RWPE1 (cell line): ENCODE measurements at regions not wholly inside any gene's neighbourhood (a gene's known extent, or its start where the extent isn't known, plus 50 kb on each side); places are given as distances from the start of the nearest gene placed in this dataset.

Experiments
- CTCF ChIA-PET: fragments of 350-600 bp; sonication (Branson Sonifier 250); formaldehyde crosslinking; extraction: SDS; loops from one replicate; lab custom pipeline; 2021; lab: Yijun Ruan, JAX
- POLR2A ChIA-PET: fragments of 400-600 bp; formaldehyde crosslinking; extraction: SDS; loops from one replicate; lab custom pipeline; 2020; ENCODE audit warnings: antibody characterized with exemption; ENCODE audit not compliant: low non-redundant PET; lab: Yijun Ruan, JAX
- DNase-seq: peaks from one replicate; pipeline ENCODE4 v3.0.0; 2012; ENCODE audit warnings: low spot score
- H3K27ac ChIP-seq: fragments of 450-650 bp; 2 replicates; pipeline ENCODE4 v1.5.1; 2017
- TF ChIP-seq, protein P1 (sequence below): fragments of 450-650 bp; conservative IDR thresholded peaks from 2 replicates; pipeline ENCODE4 v1.5.1; 2017; ENCODE audit warnings: low read depth, mild to moderate bottlenecking

DNA sequence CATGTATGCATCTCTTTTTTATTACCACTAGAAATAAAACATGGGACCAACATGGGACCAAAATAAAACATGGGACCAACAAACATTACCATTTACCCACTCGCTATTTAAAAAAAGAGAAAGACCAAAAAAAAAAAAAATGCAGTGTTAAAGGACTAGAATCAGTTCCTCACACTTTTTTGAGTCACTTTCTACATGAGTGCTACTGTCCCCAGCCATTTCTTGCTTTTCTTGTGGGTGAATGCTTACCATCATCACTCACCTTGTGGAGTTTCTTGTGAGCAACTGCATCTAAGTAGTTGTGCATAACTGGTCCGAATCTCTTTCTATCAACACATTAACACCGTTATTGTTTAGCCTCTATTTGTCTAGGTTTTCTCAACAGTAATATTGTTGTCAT is 493.6 kb upstream of the RIOK2 start:
- TF ChIP-seq, protein P1, sequence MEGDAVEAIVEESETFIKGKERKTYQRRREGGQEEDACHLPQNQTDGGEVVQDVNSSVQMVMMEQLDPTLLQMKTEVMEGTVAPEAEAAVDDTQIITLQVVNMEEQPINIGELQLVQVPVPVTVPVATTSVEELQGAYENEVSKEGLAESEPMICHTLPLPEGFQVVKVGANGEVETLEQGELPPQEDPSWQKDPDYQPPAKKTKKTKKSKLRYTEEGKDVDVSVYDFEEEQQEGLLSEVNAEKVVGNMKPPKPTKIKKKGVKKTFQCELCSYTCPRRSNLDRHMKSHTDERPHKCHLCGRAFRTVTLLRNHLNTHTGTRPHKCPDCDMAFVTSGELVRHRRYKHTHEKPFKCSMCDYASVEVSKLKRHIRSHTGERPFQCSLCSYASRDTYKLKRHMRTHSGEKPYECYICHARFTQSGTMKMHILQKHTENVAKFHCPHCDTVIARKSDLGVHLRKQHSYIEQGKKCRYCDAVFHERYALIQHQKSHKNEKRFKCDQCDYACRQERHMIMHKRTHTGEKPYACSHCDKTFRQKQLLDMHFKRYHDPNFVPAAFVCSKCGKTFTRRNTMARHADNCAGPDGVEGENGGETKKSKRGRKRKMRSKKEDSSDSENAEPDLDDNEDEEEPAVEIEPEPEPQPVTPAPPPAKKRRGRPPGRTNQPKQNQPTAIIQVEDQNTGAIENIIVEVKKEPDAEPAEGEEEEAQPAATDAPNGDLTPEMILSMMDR: no peak
- CTCF ChIA-PET: no interaction called here
- no peak for DNase-seq
- POLR2A ChIA-PET: no interaction called here
- H3K27ac ChIP-seq: no peak overlapping the region

DNA sequence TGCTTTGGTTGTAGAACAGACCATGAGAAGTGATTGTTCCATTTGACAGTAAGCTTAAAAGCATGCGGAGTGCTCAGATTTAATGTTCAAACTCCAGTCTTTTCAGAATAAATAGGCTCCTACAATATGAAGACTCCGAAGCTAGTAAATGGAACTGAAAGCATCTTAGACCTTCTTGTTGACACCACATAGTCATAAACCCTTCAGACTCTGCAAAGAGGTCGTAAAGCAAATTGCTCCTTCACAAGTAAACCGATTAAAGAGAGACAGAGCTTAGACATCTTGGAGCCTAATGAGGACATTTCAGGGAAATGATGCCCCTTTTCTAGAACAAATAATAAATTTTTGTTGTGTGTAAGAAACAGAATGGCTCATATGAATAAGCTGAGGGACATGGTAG is 511.0 kb upstream of the RIOK2 start:
- H3K27ac ChIP-seq: no peak overlapping the region
- TF ChIP-seq, protein P1: no peak
- no peak for DNase-seq
- ChIA-PET CTCF (no interaction called here), POLR2A (no interaction called here)

DNA sequence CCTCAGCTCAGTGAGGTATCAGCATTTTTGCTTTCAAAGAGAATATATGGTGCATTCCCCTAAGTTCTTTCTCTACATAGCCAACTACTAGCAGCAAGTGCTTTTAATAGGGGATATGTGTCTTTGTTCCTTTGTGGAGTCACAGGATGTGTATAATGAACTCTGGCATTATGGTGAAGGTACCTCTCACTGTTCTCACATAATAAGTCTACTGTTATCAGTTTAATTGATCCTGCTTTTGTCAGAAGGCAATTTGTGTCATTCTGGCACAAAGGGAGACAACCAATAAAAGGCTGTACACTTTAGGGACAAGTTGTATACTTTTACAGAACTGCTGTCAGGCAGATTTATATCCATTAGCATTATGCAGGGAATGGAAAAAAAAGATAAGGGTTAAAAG is 531.4 kb upstream of the RIOK2 start:
- ChIA-PET CTCF (no interaction called here), POLR2A (no interaction called here)
- no peak overlapping the region for H3K27ac ChIP-seq
- TF ChIP-seq, protein P1: no peak
- no peak for DNase-seq

DNA sequence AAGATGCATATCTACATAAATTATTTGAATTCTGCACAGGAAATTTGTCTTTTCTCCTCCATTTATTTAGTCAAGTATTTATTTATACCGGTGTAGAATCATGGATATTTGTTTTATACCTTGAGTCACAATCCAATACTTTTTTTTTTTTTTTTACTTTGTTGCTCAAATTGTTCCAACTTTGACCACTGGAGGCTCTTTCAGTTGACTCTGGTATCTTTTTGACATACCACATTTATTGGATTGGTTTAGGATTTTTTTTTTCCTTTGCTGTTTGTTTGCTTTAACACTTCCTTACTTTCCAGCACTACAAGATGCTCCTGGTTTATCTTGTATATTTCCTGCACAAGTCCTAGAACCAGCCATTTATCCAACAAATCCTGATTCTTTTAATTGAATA is 543.1 kb upstream of the RIOK2 start:
- TF ChIP-seq, protein P1: peak; percentile 21; the same call in 1 of the 2 replicates
- no peak for DNase-seq
- H3K27ac ChIP-seq: no peak overlapping the region
- CTCF ChIA-PET: interaction anchor here (0.6 kb wide), 2 partner anchors 282 to 443 kb away, joined by 3 read pairs; no protein-coding TSS in a partner anchor
- POLR2A ChIA-PET: no interaction called here

DNA sequence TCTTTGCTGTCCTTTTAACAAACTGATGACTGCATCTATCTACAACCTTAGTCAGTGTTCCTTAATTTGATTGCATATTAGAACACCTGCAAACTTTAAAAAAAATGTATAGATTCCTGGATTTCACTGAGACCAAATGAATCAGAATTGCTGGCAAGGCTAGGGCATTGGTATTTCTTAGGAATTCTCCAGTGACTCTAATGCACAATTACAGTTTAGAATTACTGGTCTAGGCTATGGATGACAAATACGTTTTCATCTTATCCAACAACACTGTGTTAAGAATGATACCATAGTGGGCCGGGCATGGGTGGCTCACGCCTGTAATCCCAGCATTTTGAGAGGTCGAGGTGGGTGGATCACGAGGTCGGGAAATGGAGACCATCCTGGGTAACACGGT is 545.9 kb upstream of the RIOK2 start:
- CTCF ChIA-PET: interaction anchor here (0.6 kb wide), 1 partner anchor 1376 kb away, joined by 9 read pairs; no protein-coding TSS in a partner anchor
- no peak for DNase-seq
- no peak overlapping the region for H3K27ac ChIP-seq
- POLR2A ChIA-PET: no interaction called here
- TF ChIP-seq, protein P1: no peak

DNA sequence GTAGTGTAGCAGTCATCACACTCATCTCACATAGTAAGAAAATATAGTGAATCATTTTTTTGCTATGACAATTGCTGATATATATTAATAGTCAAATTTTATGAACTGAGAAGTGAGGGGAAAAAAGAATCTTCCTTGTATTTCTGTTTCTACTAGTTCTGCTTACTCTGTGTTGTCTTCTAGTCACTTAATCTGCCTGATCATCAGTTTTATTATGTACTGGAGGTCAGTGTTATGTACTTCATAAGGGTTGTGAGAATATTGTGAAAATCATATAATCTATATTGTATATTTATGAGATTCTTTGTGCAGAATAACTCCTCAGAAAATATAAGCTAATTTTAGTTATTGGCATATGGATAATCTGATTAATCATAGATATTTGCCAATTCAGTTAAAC is 546.9 kb upstream of the RIOK2 start:
- TF ChIP-seq, protein P1: no peak
- CTCF ChIA-PET: interaction anchor here (0.7 kb wide), 1 partner anchor 108 kb away, joined by 3 read pairs; no protein-coding TSS in a partner anchor
- no peak for DNase-seq
- no peak overlapping the region for H3K27ac ChIP-seq
- POLR2A ChIA-PET: no interaction called here

DNA sequence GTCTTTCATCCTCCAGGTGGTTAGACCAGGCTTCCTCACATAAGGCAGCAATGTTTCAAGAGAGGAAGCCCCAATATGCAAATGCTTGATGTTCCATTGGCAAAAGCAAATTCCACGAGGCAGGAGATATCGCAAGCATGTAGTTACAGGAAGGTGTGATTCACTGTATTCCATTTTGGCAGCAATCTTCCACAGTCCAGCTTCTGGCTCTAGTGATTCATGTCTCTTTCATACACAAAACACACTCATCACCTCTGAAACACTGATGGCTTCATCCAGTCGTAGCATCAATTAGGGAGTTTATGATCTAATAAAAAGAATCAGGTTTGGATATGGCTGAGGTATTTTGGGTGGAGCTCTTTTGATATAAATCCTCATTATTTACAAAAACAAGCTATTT is 552.2 kb upstream of the RIOK2 start:
- DNase-seq: peak; percentile 80
- TF ChIP-seq, protein P1: no peak
- H3K27ac ChIP-seq: no peak overlapping the region
- ChIA-PET CTCF (interaction anchor here (0.6 kb wide), 1 partner anchor 305 kb away, joined by 3 read pairs; no protein-coding TSS in a partner anchor), POLR2A (no interaction called here)
